ENCODE measurements at regions not wholly inside any gene's neighbourhood (a gene's known extent, or its start where the extent isn't known, plus 50 kb on each side); places are given as distances from the start of the nearest gene placed in this dataset.

DNA sequence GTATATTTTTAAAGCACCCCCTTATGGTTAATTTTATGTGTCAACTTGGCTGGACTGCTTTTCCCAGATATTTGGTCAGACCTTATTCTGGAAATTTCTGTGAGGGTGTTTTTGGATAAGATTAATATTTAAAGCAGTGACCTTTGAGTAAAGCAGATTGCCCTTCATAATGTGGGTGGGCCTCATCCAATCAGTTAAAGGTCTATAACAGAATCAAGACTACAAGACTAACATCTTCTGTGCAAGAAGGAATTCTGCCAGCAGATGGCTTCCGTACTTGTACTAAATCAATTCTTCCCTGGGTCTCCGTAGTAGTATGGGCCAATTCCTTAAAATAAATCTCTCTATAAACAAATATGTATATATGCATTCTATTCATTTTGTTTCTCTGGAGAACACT, 257.6 kb downstream of the ETNK1 start:
- no peak for TF ChIP-seq ZFX (IDR thresholded peaks at IDR 0.05)
- TF ChIP-seq CTCF (conservative IDR thresholded peaks at IDR 0.05), result peak; percentile 17
- no peak overlapping the region for H3K27ac ChIP-seq

- no peak overlapping the region for H3K27ac ChIP-seq
- no peak for TF ChIP-seq CTCF (conservative IDR thresholded peaks at IDR 0.05)
- TF ChIP-seq ZFX (IDR thresholded peaks at IDR 0.05), result no peak
Observed at GRCh38 chr12:22893878-22894277, 268.9 kb downstream of the ETNK1 start.

DNA sequence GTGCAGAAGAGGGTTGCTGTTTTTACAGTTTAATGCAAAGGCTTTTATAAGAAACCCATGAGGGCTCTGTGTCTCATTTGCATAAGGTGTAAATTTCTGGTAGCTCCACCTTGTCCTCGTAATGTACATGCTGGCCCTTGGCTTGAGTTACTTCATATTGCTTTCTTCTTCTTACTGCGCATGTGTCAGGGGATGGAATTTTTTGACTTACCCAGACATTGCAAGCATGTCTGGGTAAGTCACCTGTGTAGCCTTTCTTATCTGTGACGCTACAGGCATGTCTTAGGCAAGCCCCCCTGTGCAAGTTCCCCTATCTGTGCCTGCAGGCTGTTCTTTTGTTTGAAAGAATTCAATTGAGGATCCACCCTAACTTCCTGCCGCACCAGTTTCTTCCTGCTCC, 274.2 kb downstream of the ETNK1 start:
- TF ChIP-seq ZFX (IDR thresholded peaks at IDR 0.05) (no peak), CTCF (conservative IDR thresholded peaks at IDR 0.05) (no peak)
- H3K27ac ChIP-seq, result no peak overlapping the region

GRCh38 chr12:22900401-22900800, 275.4 kb downstream of the ETNK1 start:
- no peak overlapping the region for H3K27ac ChIP-seq
- no peak for TF ChIP-seq ZFX (IDR thresholded peaks at IDR 0.05)

- H3K27ac ChIP-seq, result no peak overlapping the region
- no peak for TF ChIP-seq ZFX (IDR thresholded peaks at IDR 0.05)
Observed at GRCh38 chr12:22904485-22904884, 279.5 kb downstream of the ETNK1 start.

DNA sequence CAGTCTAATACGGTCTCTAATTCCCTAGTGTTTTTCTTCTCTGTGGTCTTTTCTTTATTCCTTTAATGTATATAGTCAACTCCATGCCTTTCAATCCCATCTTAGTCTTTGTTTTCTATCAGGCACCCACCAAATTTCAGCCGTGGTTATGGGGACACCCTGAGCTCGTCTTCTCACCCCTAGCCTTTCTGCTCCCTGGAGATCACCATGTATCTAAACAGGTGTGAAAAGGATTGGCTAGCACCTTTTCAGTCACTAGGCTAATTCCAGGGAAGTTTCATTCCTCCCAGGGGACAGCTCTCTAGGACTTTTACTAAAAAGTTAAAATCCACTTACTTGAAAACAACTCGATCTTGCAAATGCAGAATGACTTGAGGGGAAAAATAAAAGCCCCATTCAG, 291.3 kb downstream of the ETNK1 start:
- TF ChIP-seq CTCF (conservative IDR thresholded peaks at IDR 0.05), result no peak
- no peak for TF ChIP-seq ZFX (IDR thresholded peaks at IDR 0.05)
- no peak overlapping the region for H3K27ac ChIP-seq

DNA sequence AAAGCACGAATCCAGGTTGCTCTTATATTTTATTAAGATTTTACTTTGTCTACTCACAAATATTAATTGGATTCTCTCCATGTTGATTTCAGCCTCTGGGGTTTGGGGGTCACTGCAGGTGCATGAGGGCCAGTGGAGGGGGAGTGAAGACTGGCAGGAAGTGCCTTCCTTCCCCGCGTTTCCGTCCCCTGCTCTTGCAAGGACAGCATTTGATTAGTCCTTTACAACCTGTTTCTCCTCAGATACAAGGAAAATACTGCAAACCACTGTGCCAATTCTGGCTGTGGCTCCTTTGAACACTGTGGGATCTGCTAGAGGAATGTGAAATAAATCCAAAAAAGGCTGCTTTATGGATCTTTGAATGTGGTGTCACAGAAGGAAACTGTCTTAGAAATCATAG, 291.8 kb downstream of the ETNK1 start:
- no peak overlapping the region for H3K27ac ChIP-seq
- TF ChIP-seq CTCF (conservative IDR thresholded peaks at IDR 0.05) (no peak), ZFX (IDR thresholded peaks at IDR 0.05) (no peak)

DNA sequence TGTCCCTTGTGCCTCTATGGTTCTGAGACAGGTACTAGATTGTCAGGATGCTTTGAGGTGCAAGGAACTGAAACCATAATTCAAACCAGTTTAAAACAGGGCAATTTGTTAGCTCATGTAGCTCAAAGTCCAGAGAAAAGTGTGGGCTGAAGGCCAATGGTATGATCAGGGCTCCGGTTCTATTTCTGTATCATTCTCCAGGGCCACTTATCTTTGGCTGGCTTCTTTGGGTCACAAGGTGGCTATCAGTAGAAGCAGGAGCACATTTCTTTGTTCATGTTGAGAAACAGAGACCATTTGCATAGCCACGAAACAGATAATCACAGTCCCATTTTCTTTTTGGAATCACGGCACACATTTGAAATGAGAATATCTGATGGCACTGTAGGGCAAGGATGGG, 294.9 kb downstream of the ETNK1 start:
- no peak for TF ChIP-seq CTCF (conservative IDR thresholded peaks at IDR 0.05)
- TF ChIP-seq ZFX (IDR thresholded peaks at IDR 0.05), result no peak
- no peak overlapping the region for H3K27ac ChIP-seq

DNA sequence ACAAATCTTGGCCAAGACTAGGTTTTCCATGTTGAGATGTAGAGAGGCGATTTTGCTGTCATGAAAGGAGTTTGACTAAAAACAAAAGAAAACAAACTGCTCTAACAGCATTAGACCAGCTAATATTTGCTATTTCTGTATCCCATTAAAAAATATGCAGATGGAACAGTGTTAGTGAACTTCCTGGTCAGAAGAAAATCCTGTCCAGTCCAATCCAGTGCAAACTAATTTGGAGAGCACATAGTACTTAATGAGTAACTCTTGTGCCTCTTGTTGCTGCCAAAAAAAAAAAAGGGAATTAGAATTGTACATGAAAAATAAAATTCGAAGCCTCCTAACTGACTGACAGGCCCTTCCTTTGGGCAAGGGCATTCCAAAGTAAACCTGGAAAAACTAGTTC, 298.8 kb downstream of the ETNK1 start:
- TF ChIP-seq CTCF (conservative IDR thresholded peaks at IDR 0.05) (no peak), ZFX (IDR thresholded peaks at IDR 0.05) (no peak)
- H3K27ac ChIP-seq, result no peak overlapping the region

All from C4-2B (cell line).